CD1c-positive myeloid dendritic cell (primary cell): ENCODE measurements at regions not wholly inside any gene's neighbourhood (a gene's known extent, or its start where the extent isn't known, plus 50 kb on each side); places are given as distances from the start of the nearest gene placed in this dataset.
"Not testable (repeated sequence)": the region's sequence is repeated elsewhere in the genome, so short reads cannot be mapped to it uniquely, and the experiment has no call there.

Experiments used
- DNase-seq: peaks from one replicate; pipeline ENCODE4 v3.0.0-alpha.2; 2016; ENCODE audit errors: extremely low spot score

DNA sequence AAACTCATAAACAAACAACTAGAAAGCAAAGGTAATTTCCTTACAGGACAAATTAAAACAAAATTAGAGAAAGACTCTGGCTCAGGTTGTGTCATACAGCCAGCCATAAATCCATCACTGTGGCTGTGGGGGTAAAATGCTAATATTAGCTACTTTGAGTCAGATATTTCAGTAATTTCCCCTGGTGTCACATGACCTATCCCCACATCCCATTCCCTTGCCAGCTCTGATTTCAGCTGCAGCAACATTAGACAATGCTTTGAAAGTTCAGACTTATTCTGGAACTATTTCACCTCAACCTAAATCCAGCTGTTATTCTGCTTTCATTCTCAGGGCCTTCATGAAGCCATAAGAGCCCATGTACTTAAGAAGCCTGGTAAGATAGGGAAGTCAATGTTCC, 55.3 kb downstream of the RPL10L start:
- DNase-seq, result no peak

DNA sequence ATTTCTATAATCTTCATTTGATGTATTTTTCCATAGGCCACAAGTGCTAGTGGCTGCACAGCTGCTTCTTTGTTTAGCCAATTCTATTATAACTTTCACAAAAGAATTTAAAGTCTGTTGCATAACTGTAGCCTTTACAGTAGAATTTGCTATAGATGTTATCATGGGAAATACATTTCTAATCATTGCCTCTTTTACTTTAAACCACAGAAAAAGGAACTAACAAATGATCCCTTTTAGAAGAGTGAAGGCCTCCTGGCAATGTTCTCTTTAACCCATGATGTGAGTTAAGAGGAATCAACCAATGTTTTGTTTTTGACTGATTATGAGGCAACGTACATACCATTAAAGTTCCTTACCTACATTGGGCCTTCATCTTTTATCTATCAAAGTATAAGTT, 68.8 kb downstream of the RPL10L start:
- DNase-seq, result no peak

DNA sequence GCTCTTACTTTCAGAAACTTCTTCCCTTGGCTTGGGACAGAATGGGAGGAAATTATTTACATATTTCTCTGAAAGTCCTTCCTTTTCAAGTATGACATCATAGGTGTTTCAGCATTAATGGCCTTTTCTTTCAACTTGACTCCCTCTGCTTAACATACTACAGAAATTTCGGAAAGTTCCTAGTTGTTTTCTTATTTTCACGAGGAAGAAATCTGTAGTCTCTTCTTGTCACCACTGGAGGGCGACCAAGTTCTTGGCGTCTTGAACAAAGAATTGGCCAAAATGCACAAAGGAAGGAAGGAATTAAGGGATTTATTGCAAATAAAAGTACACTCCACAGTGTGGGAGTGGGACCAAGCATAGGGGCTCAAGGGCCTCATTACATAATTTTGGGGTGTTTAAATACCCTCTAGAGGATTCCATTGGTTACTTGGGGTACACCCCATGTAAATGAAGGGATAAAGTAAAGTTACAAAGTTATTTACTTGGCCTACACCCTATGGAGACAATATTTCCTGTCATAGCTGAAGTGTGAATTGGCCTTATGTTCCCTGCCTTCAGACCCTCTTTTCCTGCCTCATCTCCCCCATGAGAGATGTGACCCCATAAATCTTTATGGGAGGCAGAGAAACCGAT, 70.4 kb downstream of the RPL10L start:
- DNase-seq, result peak; percentile 36

DNA sequence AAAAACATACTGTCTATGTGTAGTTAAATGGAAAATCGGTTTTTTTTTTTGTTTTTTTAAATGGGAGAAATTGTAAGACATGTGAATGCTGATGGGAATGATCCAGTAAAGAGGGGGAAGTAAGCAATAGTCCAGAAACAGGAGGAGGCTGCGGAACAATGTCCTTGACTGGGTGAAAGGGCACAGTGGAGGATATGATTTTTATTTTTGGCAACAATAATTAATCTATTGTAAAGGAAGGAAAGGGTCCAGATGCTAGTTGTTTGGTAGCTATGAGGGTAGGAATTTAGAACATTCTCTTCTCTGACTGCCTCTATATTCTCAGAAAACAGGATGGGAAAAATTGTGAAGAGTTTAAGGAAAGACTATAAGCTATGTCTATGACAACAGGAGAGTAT, 76.6 kb downstream of the RPL10L start:
- no peak for DNase-seq

DNA sequence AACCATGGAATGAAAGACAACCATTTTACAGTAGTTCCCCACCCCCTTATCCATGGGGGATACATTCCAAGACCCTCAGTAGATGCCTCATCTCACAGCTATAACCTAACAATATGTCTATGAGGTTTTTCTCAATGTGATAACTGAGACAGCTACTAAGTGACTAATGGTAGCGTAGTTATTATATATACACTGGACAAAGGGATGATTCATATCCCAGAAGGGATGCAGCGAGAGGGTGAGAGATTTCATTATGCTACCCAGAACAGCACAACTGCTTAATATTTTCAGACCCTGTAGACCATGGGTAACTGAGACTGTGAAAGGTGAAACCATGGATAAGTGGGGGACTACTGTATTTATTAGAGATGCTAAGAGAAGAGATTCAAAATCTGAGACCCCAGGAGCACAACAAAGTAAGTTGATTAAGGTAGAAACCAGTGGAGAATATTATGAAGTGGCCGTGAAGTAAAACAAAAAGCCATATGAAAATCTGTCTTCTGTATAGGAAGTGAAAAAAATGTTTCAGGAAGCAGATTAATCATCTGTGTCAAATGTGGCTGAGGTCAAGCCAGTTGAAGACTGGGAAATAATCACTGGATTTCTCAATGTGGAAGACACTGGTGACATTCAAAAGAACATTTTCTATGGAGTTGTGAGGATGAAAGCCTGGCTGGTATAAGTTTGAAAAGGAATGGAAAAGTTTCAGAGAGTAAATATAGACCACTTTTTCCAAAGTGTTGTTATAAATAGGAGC, 77.2 kb downstream of the RPL10L start:
- DNase-seq, result peak; percentile 35

DNA sequence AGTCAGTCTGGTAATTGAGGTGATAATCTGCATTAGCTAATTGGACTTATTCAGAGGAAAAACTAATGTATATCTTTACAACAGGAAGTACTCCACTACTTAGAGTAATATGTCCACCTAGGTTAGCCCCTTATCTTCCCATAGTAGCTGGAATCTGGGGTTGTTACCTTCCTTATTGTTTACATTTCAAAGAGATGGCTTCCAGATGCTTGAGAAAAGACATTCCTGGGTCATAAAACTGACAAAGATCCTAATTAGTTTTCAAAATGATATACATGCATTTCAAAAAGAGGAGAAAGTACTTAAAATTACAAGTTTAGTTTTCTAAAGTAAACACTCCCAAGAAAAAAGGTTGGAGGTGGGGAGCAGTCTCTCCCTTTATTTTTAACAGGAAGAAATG, 78.1 kb downstream of the RPL10L start:
- DNase-seq, result no peak

DNA sequence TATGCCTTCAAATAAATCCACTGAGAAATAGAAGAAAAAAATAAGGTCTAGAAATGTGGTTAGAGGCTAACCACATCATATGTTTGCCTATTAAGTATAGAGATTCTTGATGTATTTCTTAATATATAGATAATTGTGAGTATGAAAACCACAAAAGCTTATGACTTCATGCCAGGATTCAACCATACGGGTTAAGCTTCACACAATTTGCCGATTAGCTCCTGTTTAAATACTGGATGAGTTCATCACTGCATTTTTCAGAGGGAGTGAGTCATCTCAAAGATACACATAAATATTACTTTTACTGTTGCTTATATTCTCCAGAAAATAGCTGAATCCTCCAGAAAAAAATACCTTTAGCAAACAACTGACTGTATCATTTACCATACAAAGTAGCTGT, 79.6 kb downstream of the RPL10L start:
- DNase-seq, result no peak

DNA sequence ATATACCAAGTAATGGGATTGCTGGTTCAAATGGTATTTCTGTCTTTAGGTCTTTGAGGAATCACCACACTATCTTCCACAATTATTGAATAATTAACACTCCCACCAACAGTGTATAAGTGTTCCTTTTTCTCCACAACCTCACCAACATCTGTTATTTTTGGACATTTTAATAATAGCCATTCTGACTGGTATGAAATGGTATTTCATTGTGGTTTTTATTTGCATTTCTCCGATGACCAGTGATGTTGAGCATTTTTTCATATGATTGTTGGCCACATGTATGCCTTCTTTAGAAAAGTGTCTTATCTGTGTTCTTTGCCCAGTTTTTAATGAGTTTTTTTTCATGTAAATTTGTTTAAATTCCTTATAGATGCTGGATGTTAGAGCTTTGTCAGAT, 83.4 kb downstream of the RPL10L start:
- not testable (repeated sequence) for DNase-seq

DNA sequence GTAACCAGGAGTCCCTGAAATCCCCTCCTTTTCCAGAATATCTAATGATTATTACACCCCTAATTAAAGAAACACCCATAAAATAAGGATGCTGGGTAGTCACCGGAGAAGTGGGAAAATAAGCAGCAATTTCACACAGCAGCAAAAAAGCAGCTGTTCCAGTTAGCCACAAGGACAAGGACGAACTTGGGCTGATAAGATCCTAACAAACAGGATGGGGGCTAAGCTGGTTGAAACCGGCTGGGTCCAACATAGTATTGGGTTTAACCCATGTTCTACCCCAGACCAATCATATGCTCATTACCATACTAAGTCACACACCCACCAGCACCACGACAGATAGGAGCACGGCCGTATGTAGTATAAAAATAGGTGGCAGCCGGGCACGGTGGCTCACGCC, 100.7 kb downstream of the RPL10L start:
- no peak for DNase-seq

DNA sequence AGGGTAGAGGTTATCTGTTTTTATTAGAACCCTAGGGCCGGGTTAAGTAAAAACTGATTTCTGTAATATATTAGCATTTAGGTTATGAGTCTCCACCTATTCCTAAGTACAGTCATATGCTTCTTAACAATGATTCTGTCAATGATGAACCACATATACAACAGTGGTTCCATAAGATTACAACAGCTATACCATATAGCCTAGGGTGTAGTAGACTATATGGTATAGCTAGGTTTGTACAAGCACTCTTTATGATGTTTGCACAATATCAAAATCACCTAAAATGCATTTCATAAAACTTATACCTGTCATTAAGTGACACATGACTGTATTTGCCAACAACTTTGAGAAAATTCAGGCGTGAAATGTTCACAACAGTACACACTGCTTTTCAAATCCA, 110.6 kb downstream of the RPL10L start:
- DNase-seq, result no peak

DNA sequence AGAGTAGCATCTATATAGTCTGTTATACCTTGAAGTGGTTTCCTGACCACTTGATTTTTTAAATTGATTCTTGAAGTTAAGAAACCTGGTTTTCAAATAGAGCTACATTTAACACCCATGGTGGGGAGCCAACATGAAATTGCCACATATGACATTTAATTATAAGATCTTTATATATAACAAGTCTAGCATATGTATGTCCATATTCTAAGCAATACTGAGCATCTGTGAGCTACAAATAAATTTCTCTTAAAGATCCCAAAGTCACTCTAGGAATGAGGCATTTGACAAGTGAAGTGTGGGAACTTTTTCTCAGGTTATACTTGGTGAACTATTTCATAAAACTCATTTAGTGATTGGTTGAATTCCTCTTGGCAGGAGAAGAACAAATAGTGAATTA, 132.5 kb downstream of the RPL10L start:
- DNase-seq, result no peak

DNA sequence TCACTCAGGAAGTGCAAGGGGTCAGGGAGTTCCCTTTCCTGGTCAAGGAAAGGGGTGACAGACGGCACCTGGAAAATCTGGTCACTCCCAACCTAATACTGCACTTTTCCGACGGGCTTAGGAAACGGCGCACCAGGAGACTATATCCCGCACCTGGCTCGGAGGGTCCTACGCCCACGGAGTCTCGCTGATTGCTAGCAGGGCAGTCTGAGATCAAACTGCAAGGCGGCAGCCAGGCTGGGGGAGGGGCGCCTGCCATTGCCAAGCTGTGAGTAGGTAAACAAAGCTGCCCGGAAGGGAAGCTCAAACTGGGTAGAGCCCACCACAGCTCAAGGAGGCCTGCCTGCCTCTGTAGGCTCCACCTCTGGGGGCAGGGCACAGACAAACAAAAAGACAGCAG, 142.8 kb downstream of the RPL10L start:
- not testable (repeated sequence) for DNase-seq

DNA sequence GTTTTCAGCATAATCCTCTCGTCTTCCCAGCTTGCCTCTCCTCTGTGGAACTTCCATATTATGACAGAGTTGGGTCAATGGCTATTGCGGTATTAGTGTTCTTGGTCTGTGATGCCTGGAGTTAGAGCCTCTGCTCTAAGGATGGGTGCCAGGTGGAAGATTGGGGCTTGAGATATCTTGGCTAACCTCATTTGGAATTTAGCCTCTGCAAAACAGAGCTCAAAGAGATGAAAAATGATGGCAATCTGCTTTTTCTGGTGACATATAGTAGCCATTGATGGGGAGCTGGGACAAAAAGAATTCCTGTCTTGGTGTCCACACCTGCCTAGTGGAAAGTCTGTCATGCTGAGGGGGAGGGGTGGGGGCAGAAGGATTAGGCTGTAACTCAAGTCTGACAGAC, 152.1 kb downstream of the RPL10L start:
- no peak for DNase-seq

DNA sequence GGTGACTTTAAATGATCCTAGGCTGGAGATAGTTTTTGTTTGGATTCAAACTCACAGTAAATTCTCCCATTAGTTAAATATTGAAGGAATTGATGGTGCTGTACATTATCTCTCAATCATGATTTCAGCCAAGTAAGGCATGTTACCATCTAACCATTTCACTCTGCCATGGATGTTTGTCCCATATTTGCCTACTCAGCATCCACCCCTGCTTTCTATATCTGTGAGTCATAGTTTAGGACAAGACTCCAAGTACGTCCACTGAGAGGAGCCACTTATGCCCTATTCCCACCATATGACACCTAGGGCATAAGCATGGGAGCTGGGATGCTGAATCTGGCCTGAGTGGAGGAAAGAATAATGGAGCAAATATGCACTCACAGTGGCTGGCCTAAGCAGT, 155.2 kb downstream of the RPL10L start:
- no peak for DNase-seq

DNA sequence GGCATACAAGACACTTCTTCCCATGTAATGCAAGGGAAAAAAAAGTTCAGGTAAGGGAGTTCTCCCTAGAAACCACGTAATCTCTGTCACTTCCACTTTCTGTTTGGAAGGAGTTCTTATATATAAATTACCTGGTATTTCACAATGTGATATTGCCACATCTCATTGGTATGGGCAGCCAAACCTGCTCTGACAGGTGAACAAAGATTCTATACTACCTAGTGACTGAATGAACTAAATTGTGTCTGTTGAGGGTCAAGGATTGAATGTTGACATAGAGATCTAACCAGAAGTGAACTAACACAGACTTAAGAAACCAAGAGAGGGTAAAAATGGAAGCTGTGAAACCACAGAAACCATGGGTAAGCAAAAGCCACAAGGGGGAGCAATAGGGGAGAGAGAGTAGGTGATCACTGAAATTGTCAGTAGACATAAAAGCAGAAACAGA, 161.3 kb downstream of the RPL10L start:
- DNase-seq, result peak; percentile 14

DNA sequence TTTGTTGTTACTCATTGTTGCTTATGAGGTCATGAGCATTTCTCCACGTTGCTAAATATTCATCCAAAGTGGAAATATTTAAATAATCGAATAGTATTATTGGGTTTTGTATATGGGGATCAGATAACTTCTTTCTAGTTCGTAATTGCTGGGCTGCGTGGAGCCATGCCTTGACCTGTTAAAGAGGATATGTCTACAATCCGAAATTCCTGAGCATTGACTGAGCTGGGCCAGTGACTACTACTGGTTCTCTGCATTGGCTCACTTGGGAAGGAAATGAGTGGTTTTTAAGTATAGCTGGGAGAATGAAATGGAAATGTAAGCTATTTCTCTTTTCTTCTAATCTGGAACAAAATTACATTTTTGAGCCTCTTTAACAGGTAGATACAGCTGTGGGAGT, 163.2 kb downstream of the RPL10L start:
- DNase-seq, result no peak

DNA sequence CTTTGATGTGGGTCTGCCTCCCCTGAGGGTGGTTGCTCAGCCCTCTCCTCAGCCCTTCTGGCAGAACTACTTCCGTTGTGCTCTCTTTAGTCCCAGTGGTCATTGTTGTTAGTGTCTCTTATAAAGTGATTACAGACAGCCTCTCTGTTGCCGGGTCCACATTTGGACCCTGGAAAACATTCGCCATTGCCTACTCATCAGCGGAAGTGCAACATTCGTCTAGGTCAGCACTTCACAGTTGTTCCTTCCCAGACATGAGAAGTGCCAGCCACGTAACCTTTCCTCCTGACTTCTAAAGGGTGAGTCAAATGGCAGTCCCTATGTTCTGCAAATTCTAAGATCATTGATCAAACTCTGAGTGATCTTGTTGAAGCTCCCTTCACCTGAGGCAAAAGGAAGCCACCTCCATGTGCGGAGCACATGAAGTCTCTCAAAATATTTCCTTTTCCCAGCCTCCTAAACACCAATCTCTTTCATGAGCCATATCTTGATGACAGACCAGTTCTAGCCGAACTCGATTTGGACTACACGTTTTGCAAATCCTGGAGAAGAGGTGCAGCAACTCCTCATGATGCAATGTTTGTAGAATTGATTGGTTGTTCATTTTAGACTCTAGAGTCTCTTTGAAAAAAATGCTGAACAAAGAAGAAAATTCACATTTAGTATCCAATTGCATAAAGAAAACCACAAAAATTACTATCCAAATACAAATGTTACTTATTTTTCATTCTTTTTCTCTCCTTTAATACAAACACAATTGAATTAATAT, 163.8 kb downstream of the RPL10L start:
- no peak for DNase-seq

DNA sequence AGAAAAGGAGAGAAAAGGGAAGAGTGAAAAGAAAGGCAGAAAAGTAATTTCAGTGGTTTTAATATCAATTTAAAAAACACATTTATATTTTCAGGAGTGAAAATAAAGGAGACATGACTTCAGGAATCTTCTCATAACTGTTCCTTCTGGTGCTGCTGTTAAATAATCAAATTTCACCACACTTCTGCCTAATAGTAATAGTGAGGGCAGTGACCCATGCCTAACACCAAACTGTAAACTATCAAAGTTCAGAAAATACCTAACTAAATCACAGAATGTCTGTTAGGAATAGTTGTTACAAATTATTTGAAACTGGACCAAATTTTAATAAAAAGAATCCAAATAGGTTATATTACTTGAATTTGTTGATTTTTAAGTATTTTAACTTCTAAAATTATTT, 169.4 kb downstream of the RPL10L start:
- DNase-seq, result no peak

DNA sequence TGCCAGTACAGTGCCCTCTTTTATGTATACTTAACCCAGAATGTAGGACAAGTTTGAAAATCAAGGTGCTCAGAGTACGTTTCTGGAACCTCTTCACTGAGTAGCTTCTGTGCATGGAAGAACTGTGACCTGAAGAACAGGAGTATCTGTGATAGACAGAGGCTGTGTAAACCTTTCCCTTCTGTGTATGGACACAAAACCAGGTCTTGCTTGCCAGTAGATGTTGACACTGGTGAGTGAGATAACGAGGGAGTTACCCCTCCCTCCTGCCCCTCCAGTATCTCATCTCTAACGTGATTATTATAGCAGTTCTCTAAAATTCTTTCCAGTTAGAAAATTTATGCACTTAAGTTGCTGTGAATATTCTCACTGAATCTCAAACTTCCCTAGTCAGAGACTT, 170.8 kb downstream of the RPL10L start:
- no peak for DNase-seq

DNA sequence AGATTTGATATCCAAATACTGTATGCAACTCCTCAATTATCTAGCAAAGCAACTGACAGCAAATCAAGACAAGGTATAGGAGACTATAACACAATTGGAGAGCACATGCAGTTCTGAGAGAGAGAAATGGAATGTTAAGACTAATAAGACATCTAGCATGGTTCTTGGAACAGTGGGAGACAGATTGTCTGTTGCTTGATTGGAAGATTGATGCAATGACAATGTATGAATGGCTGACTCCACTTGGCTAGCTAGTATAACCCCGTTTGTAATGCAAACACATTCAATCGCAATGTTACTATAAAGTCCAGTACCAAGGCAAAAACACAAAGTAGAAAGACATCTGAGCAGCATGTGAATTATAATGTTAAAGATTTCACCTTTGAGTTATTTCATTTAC, 179.3 kb downstream of the RPL10L start:
- DNase-seq, result no peak

DNA sequence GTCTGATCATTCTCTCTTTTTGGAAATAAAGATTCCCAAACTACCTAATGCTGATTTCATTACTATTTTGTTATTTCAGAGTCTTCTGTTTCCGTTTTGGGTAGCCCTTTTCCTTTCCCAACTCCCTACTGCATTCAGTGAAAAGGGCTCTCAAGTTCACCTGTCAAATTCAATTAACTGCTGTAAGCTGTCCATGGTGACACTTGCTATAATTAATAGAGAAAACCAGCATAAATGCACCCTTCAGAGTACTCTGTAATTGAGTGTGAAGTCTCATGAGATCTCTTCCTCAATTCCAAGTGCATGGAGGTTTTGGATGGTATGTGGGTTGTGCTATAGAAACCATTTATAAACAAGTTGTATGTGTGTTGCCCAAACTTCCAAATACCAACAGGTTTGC, 187.2 kb downstream of the RPL10L start:
- no peak for DNase-seq

DNA sequence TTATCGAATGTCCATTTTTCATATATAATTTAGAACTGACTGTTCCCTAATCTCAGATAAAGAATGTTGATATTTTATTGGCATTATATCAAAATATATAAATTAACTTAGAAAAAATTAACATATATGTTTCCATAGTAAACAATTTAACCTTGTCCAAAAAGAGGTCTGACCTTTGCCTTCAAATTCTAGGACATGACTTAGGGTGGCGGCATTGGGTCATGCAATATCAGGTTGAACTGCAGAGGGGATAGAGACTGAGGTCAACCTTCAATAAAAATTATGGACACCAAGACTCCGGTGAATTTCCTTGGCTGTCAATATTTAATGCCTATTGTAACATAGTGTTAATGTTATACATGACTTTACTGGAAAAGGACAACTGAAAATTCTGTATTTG, 199.8 kb downstream of the RPL10L start:
- DNase-seq, result no peak

DNA sequence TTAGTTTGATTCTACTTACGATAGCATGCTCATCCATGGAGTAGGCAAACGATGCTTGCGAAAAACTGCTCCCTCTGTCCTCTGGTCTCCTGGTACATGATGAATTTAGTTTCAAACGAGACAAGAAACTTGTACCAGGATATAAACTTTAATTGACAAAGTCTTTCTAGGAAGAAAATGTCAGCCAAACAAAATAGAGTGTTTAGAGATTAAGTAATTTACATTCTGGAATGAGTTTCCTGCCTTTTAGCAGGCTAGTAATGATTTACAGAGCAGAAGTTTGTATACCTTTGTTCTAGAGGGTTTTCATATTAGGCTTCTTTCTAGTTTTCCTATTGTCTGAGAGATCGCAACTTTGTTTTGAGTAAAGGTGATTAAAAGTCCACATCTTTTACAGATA, 206.9 kb downstream of the RPL10L start:
- DNase-seq, result no peak
